GM21576 (cell line): ENCODE measurements at regions not wholly inside any gene's neighbourhood (a gene's known extent, or its start where the extent isn't known, plus 50 kb on each side); places are given as distances from the start of the nearest gene placed in this dataset.
"Not testable (repeated sequence)": the region's sequence is repeated elsewhere in the genome, so short reads cannot be mapped to it uniquely, and the experiment has no call there.

Experiments used
- ATAC-seq: cut with Tn5 transposase; IDR thresholded peaks from one replicate; pipeline ENCODE4 v1.9.1; 2021; ENCODE audit warnings: mild to moderate bottlenecking, moderate library complexity; ENCODE audit not compliant: unreplicated experiment

DNA sequence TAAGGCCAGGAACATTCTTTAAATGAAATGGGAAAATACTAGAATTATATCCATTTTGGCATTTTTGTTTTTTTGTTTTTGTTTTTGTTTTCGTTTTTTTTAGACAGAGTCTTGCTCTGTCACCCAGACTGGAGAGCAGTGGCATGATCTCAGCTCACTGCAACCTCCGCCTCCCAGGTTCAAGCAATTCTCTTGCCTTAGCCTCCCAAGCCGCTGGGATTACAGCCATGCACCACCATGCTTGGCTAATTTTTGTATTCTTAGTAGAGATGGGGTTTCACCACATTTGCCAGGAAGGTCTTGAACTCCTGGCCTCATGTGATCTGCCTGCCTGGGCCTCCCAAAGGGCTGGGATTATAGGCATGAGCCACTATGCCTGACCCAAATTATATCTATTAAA lies 520.7 kb upstream of the RORB start:
- not testable (repeated sequence) for ATAC-seq

DNA sequence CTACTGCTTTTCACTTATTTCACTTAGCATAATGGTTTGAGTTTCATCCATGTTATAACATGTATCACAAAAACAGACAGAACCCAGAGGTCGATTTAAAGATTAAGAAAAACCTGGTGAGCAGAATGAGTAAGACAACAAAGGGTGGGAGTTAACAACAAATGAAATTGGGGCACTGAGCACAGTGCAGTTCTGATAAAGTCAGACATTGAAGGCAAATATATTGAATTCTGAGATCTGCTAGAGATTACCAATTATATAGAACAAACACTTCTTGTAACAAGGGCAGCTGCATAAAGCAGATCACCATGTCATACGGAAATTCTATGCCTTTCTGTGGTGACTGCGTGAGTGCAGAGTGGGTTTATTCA lies 517.3 kb upstream of the RORB start:
- no peak for ATAC-seq

DNA sequence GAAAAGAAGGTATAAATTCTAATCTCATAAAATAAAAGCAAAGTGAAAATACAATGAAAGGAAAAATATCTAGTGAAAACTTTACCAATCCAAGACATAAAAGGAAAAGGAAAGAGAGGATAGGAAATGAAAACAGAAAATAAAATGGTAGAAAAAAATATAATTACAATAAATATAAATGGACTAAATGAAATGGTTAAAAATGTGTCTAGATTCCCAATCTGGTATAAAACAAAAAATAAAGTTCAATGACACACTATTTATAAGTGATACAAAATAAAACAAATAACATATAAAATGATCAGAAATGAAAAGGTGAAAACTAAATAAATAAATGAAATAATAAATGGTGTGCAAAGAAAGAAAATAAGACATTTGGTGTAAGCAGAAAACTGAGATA lies 516.4 kb upstream of the RORB start:
- no peak for ATAC-seq

DNA sequence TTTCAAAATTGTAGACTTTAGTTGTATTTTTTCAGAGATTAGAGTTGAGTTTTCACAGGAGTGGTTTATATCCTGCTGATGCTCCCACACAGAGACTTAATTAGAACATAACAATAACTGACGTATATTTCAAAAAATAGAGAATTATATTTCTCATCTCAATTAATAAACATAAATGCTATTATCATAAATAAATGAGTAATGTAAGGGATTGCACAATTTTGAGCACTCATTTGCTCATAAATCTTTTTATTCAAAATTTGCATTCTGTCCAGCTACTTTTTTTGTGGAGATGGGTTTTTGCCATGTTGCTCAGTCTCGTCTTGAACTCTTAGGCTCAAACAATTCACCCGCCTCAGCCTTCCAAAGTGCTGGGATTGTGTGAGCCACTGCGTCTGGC lies 515.7 kb upstream of the RORB start:
- no peak for ATAC-seq

DNA sequence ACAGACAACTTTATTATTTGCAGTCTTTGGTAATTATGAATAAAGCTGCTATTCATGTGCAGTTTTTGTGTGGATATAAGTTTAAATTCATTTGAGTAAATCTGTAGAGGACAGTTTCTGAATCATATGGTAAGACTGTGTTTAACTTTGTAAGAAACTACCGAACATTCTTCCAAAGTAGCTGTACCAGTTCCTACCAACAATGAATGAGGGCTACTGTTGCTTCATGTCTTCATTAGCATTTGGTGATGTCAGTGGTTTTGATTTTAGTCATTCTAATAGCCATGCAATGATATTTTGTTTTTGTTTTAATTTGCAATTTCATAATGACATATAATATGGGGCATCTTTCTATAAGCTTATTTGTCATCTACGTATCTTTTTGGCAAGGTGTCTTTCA lies 501.3 kb upstream of the RORB start:
- ATAC-seq = no peak

DNA sequence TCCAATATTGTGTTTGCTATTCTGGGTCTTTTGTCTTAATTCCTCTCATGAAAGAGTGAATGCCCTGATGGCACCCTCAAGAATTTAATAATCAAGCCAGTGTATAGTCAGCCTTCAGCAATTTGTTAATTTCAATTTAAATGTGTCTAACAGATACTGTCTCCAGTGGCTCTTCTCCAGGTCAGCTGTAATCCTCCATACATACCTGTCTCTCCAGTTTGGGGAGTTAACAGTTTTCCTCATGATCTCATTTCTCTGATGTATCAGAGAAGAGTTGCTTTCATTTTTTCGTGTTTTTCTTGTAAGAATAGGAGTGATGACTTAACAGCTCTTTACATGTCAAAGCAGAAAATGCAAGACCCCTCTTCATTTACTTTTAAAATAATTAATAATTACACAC lies 500.3 kb upstream of the RORB start:
- ATAC-seq = no peak

DNA sequence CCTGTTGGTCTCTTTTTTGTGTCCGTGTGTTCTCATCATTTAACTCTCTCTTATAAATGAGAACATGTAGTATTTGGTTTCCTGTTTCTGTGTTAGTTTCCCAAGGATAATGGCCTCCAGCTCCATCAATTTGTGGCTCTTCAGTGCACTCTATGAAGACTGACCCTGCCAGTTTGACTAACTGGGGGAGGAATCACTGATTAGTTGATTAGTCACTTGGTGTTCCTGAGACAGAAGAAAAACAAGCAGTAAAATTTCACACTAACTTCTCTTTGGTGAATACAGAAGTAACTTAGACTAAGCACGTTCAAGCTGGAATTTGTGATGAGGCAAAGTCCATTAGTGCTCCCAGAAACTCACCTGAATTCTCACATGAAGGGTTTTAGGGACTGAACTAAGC lies 495.8 kb upstream of the RORB start:
- no peak for ATAC-seq

DNA sequence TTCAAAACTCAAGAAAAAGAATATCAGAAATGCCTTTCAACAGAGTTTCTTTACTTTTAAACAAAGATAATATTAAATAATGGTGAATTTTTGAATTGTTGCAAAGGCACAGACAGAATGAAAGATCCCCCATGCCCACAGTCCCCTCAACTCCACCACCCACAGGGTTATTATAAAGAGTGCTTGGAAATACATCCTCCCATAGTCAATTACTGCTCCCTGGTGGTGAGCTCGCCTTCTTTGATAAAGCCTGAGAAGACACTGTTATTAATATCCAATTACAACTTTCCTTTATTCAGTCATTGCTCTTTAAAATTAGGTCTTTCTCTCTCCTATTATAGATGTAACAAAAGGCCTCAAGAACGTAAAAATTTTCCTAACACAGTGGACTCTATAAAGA lies 490.2 kb upstream of the RORB start:
- no peak for ATAC-seq

DNA sequence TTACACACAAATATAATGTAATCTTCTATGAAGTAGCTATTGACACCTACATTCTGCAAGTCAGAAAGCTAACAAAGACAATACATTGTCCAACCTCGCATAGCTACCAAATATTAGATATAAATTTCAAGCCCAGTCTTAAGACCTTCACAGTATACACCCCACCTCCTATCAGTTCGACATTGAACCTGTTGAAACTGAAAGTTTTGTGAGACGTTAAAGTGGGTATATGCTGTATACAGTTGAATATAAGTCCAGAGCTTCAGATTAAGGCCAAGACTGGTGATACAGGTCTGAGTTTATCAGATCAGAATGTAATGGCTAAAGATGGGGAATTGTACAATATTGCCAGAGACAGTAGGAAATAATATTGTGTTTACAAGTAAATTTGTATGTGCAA lies 489.3 kb upstream of the RORB start:
- ATAC-seq = no peak

DNA sequence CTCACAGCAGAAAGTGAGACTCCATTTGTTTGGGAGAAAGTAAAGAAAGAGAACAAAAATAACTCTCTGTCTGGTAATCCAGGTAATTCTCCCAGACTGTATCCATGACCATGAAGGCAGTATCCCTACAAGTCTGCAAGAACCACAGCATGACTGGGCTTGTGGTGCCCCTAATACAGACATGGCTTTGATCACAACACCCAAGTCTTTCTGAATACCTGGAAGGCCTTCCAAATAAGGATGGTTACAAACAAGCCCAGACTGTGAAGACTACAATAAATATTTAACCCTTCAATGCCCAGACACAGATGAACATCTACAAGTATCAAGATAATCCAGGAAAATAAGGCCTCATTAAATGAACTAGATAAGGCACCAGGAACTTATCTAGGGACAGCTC lies 481.1 kb upstream of the RORB start:
- no peak for ATAC-seq

DNA sequence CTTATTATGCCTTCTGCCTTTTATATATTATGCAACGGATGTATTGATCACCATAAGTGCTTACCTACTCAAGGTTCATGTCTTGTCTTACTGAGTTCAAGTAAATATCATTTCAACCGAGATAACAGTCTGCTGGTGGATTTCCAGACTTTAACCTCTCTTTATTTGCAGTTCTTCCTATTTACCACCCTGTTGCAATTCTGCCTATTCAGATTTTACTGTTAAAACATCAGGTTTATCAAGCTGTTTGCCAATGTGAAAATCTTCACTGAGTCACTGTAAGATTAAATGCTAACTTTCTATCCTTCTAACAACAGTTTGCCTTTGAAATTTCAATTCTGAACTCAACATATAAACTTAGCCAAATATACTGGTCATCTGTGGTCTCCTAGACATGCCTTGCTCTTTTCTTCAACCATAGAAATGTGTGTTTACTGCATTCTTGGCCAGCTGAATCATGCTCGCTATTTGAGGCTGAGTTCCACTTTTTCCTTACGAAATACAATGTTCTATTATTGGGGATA lies 471.7 kb upstream of the RORB start:
- ATAC-seq = no peak

DNA sequence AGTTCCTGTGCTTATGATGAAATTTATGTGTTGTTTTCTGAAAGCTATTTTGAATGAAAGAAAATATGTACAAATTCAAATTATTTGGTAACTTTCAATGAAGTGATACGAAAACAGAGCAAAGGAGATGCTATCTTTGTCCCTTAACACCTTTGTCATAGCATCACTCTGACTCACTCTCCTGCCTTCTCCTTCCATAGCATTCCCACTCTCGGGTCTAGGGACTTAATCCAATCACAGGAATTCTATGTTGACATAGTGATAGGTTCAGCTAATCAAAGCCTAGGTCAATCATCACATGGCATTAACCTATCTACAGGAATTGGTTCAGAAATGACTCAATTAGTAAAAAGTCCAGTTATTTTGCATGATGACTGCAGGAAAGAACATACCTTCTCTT lies 464.7 kb upstream of the RORB start:
- ATAC-seq = no peak

DNA sequence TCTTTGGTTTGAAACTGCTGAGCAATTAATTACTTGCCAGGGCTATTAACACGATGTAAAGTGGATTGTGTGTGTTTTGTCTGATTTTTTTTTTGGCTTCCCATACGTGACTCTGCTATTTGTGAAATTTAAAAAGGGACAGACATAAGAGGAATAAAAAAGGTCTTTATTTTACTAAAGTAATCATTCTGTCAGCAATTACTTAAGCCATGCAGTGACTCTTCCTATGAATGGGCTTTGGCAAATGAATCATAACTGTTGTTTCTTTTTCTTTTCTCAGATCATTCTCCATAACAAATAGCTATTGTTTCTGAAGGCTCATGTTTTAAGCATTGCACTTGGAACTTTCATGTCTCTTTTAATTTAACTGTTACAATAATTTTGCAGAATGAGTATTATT lies 461.3 kb upstream of the RORB start:
- no peak for ATAC-seq

DNA sequence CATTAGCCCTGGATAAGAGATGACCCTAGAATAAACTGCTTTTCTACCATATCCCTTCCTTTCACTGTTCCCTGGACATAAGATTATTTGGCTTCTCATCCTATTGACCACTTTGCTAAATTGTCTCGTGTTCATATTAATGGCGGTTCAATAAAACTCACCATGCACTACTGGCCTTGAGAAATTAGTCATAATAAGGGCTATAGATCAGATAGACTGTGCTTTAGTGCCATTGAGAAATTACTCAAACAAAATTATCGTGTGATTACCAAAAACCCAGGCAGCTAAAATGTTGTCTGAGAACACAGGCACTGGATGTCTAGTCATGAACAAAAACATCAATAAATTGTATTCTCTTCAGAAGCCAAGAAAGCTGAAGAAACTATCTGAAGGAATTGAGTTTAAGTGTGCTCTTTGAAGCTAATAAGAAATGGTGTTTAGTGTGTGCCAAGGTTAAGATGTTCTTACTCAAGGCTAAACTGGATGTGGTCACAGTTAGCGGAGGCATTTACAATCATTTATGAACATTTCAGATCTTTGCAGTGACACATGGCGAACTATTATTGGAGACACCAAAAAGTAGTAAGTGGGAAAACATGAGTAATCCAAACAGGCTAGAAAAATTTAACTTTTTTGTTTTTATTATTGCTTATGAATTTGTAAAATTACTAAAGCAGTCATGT lies 460.4 kb upstream of the RORB start:
- ATAC-seq = no peak

DNA sequence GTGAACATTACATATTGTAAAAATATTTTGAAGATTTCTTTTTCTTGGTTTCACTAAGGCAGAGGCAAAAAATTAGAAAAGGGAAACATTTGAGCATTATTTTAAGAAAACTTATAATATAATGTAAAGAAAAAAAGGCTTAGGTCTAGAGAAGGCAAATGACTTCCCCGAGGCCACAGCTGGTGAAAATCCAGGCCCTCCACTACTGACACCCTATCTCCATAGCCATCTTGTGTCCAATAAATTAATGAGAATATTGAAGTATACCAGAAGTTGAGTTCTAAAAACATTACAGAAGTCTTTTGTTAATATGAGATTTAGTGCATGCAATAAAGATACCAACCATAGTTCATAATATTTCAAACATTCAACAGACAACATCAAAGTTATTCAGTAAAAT lies 459.9 kb upstream of the RORB start:
- no peak for ATAC-seq

DNA sequence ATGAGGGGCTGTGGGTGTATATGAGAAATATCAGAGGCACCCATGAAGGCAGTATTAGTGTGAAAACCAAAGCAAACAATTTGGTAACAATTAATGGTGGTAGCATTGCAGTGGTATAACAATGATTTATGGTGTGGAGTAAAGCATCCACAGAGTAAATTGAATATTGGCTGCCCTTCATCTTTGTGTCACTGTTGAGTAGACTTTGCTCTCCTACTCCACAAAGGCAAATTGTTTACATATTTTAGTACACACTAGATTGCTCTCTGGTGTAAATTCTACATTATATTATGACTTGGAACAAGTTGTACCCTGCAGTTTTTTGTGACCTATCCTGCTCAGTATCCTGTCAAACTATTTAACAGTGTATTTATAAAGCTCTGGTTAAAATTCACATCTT lies 455.5 kb upstream of the RORB start:
- ATAC-seq = no peak

DNA sequence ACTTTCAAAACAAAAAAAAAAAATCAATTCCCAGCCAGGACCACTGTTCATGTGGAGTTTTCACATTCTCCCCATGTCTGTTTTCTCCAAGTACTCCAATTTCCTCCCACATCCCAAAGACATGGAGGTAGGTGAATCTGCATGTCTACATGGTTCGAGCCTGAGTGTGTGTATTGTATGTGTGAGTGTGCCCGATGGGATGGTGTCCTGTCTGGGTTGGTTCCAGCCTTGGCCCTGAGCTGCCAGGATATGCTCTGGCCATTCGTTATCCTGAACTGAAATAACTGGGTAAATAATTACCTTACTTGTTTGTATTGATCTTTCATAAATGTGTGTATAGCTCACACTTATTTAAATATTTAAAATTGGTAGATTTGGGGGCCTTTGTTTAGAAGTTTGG lies 452.3 kb upstream of the RORB start:
- no peak for ATAC-seq

DNA sequence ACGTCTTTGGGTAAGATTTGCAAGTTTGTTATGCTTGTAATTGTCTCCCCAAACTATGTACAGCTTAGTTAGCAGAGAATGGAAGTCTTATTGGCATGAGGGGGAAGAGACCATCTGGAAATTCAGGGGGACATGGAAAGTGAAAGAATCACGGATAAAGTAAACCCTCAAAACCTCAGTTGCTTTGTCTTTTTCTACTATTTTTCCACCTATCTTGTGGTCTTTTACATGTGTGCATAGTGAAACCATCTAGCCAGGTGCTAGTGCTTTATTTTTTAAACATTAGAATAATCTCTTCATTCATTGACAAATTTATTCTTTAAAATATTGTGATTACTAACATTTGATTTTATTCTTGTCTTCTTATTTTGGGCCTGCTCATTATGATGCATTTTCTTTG lies 441.1 kb upstream of the RORB start:
- ATAC-seq = no peak

DNA sequence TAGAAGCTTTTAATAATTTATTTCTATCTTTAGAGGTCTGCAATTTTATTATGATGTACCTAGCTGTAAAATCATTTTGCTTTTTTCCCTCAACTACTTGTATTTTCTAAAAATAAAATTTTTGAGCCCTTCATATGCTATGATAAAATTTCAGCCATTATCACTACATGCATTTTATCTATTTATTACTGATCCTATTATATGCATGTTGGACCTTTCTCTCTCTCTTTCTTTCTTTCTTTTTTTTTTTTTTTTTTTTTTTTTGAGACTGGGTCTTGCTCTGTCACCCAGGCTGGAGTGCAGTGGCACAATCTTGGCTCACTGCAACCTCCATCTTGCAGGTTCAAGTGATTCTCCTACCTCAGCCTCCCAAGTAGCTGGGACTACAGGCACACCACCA lies 440.1 kb upstream of the RORB start:
- not testable (repeated sequence) for ATAC-seq

DNA sequence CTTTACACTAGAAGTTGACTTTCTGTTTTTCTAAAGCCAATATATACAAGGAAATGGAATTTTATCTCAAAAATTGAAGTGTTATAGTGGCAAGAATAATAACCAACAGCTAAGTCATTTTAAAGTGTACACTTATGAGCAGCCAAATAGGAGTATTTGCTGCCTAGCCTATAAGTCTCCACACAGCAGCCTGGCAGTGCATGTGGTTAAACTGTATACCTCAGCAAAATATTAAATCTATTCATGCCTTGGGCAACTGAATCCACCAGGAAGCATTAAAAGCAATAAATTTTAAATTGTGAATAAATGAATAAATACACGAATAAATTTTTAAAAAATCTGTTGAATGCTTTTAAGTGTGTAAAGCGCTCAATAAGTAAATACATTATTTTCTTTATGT lies 432.4 kb upstream of the RORB start:
- no peak for ATAC-seq

DNA sequence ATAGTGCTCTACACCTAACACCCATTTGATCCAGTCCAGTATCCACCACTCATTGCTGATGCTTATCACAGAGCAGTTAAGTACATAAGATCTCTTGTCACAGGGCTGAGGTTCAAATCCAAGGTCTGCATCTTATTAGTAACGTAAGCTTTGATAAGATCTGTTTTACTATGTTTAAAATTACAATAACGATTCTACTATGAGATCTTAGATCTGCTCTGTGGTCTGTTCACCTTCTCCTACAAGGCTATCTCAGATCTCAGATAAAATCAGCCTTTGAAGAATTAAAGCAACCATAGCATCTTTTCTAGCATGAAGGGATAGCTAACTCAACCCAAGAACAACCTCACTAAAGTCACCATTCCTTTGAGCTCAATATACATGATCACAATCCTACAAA lies 431.0 kb upstream of the RORB start:
- no peak for ATAC-seq

DNA sequence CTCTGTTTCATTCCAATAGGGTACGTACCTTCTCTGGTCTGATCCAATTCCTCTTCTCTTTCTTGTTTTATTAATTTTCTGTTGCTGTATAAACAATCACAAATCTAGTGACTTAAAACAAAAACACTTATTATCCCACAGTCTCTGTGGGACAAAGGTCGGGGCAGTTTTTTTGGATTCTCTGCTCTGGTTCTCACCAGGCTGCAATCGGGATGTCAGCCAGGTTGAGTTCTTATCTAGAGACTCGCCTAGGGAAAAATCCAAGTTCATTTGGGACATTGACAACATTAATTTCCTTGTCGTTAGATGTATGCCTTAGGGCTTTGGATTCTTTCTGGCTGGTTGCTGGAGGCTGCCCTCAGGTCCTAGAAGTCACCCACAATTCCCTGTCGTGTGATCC lies 430.5 kb upstream of the RORB start:
- no peak for ATAC-seq

DNA sequence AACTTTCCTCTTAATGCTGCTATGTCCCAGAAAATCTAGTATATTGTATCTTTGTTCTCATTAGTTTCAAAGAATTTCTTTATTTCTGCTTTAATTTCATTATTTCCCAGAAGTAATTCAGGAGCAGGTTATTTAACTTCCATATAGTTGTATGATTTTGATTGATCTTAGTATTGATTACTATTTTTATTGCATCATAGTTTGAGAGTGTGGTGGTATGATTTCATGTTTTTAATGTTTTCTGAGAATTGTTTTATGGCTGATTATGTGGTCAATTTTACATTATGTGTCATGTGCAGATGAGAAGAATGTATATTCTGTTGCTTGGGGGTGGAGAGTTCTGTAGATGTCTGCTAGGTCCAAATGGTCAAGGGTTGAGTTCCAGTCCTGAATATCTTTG lies 425.6 kb upstream of the RORB start:
- no peak for ATAC-seq
